Endothelial cell of umbilical vein (primary cell): ENCODE measurements at regions not wholly inside any gene's neighbourhood (a gene's known extent, or its start where the extent isn't known, plus 50 kb on each side); places are given as distances from the start of the nearest gene placed in this dataset.
"Not testable (repeated sequence)": the region's sequence is repeated elsewhere in the genome, so short reads cannot be mapped to it uniquely, and the experiment has no call there.

Experiments used
- BruUV-seq: library from RNA; stranded (reverse); fragments of 400-500 nt; replicated peaks from 2 replicates; lab custom pipeline; 2021; lab: Mats Ljungman, UMichigan
- CTCF ChIA-PET: fragments of 300-600, 350-600 bp; sonication (Branson Sonifier 250); formaldehyde crosslinking; loops from one replicate; lab custom pipeline; 2021; ENCODE audit warnings: antibody characterized with exemption, inconsistent platforms; lab: Charles Lee
- POLR2A ChIA-PET: fragments of 300-600, 350-600 bp; sonication (Branson Sonifier 250); formaldehyde crosslinking; loops from one replicate; lab custom pipeline; 2021; ENCODE audit warnings: antibody characterized with exemption, inconsistent platforms; lab: Charles Lee
- DNase-seq: peaks from one replicate; pipeline ENCODE4 v3.0.0-alpha.2; 2011; ENCODE audit warnings: low read depth, low spot score
- FAIRE-seq: peaks from 2 replicates; lab custom pipeline; 2011; peaks lifted over from hg19 to GRCh38; lab: Jason Lieb, UNC
- H2AFZ ChIP-seq: 2 replicates; pipeline ENCODE4 v1.6.0; 2012; ENCODE audit warnings: low read depth, low read length, control low read depth, inconsistent platforms
- H3K27ac ChIP-seq: 2 replicates; pipeline ENCODE4 v1.5.1; 2011; ENCODE audit warnings: low read depth, mild to moderate bottlenecking, control low read depth, low read length, moderate library complexity; ENCODE audit not compliant: insufficient read depth
- H3K27me3 ChIP-seq, 2 experiments: 2 replicates each; pipeline versions ENCODE4 v1.6.0 to v1.6.1; 2011; ENCODE audit warnings: low read length in 2 of 2, mixed read lengths in 1 of 2; ENCODE audit not compliant: control insufficient read depth in 2 of 2, insufficient read depth in 2 of 2
- H3K36me3 ChIP-seq, 2 experiments: 2 replicates in 1 of 2; 3 replicates in 1 of 2; pipeline ENCODE4 v1.5.1; 2011; ENCODE audit warnings: low read length in 2 of 2, mild to moderate bottlenecking in 1 of 2, moderate library complexity in 1 of 2; ENCODE audit not compliant: control insufficient read depth in 2 of 2, insufficient read depth in 2 of 2; ENCODE audit errors: extremely low read depth in 1 of 2
- H3K4me1 ChIP-seq: 3 replicates; pipeline ENCODE4 v1.5.1; 2011; ENCODE audit warnings: mild to moderate bottlenecking, low read length; ENCODE audit not compliant: control insufficient read depth, insufficient read depth; ENCODE audit errors: extremely low read depth
- H3K4me2 ChIP-seq: 2 replicates; pipeline ENCODE4 v1.6.1; 2011; ENCODE audit warnings: low read length, control low read depth, mixed read lengths; ENCODE audit not compliant: insufficient read depth
- H3K4me3 ChIP-seq, 3 experiments: fragments of 200-600 bp in 1 of 3; sonication (generic), shearing (Covaris generic) in 1 of 3; replicated peaks in 1 of 3; 2 replicates each; pipeline ENCODE4 v1.5.1; 2011 to 2016; ENCODE audit warnings: control low read depth in 3 of 3, low read length in 3 of 3, mild to moderate bottlenecking in 2 of 3, inconsistent platforms in 1 of 3, low read depth in 1 of 3, moderate library complexity in 1 of 3; ENCODE audit not compliant: insufficient read depth in 1 of 3
- H3K79me2 ChIP-seq: 2 replicates; pipeline ENCODE4 v1.6.0; 2012; ENCODE audit warnings: low read length, inconsistent platforms; ENCODE audit not compliant: control insufficient read depth, insufficient read depth
- H3K9ac ChIP-seq: replicated peaks from 2 replicates; pipeline ENCODE3; 2011; ENCODE audit warnings: low read length, control low read depth; ENCODE audit not compliant: insufficient read depth; ENCODE audit errors: extremely low read depth
- H3K9me1 ChIP-seq: replicated peaks from 3 replicates; pipeline ENCODE4 v1.6.0; 2011; ENCODE audit warnings: mild to moderate bottlenecking, low read length; ENCODE audit not compliant: control insufficient read depth, insufficient read depth; ENCODE audit errors: extremely low read depth
- H3K9me3 ChIP-seq: replicated peaks from 2 replicates; pipeline ENCODE4 v1.5.1; 2012; ENCODE audit warnings: low read length, inconsistent platforms; ENCODE audit not compliant: control insufficient read depth, insufficient read depth
- H4K20me1 ChIP-seq: replicated peaks from 2 replicates; pipeline ENCODE3; 2011; ENCODE audit warnings: mild to moderate bottlenecking, low read length; ENCODE audit not compliant: control insufficient read depth, insufficient read depth; ENCODE audit errors: extremely low read depth
- EZH2 ChIP-seq: IDR thresholded peaks from 2 replicates; pipeline ENCODE4 v1.6.1; 2012; ENCODE audit warnings: borderline replicate concordance, low read depth, mild to moderate bottlenecking, moderate library complexity, low read length, inconsistent platforms; ENCODE audit not compliant: severe bottlenecking
- FOS ChIP-seq: IDR thresholded peaks from 2 replicates; pipeline ENCODE4 v1.6.1; 2011; ENCODE audit warnings: mild to moderate bottlenecking, low read length, moderate library complexity, borderline replicate concordance; ENCODE audit not compliant: insufficient read depth
- GATA2 ChIP-seq: IDR thresholded peaks from 2 replicates; pipeline ENCODE4 v1.7.0; 2011; ENCODE audit warnings: low read depth, mild to moderate bottlenecking, moderate library complexity, mixed read lengths, low read length; ENCODE audit not compliant: insufficient read length, insufficient read depth
- POLR2A ChIP-seq: IDR thresholded peaks from 2 replicates; pipeline ENCODE4 v1.6.1; 2012; ENCODE audit warnings: low read depth, mild to moderate bottlenecking, control low read depth, low read length
- POLR2AphosphoS5 ChIP-seq: IDR thresholded peaks from 2 replicates; pipeline ENCODE4 v1.6.1; 2012; ENCODE audit warnings: low read depth, mild to moderate bottlenecking, control low read depth, low read length, moderate library complexity; ENCODE audit not compliant: insufficient read depth
- dilution Hi-C: fragments of 300-500 bp; cut with MboI; formaldehyde crosslinking; loops from one replicate; pipeline ENCODE4 v1.15.0; 2019; ENCODE audit warnings: low sequenced_read_pairs; ENCODE audit not compliant: extremely low pct_ligation_motif_present
- intact Hi-C: fragments of 100-400 bp; cut with micrococcal nuclease; formaldehyde crosslinking; loops from one replicate; pipeline ENCODE4 v1.10.0; 2022
- TF ChIP-seq, protein P1 (sequence below): IDR thresholded peaks from 2 replicates; pipeline ENCODE4 v1.6.1; 2011; ENCODE audit not compliant: insufficient read depth, insufficient read length

DNA sequence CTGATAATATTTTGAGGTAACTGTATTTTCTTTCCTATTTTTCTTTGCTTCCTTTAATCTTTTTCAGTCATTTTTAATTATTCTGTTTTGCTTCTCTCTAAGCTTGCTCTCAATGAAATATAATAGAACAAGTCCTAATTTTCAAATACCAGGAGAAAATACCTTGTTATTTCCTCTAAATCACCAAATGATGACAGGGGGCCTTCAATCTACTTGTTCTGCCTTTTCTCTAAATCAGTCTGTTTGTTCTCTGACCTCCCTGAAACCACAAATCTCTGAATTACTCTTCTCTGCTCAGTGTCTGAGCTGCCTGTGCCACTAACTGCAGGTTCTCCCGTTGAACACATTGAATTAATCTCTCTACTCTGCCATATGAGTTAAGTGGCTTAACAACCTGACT, 286.2 kb downstream of the C11orf87 start:
- intact Hi-C loops, result loop anchor here (10.0 kb wide), 1 partner anchor 227 kb away; no protein-coding TSS in a partner anchor
- Histone ChIP-seq H4K20me1 (no peaks in the 10 kb centered on the region), H3K27me3 (no peaks in the 10 kb centered on the region), H3K9me3 (no peaks in the 10 kb centered on the region), H3K4me2 (no peak overlapping the region), H2AFZ (no peak overlapping the region), H3K4me3 (no peak overlapping the region), H3K27ac (no peak overlapping the region), H3K79me2 (no peaks in the 10 kb centered on the region), H3K9me1 (no peaks in the 10 kb centered on the region), H3K4me1 (no peaks in the 10 kb centered on the region), H3K9ac (no peak overlapping the region), H3K36me3 (no peaks in the 10 kb centered on the region)
- no peak for FAIRE-seq
- CTCF ChIA-PET, result interaction anchor here (1.3 kb wide), 1 partner anchor 231 kb away, joined by 4 read pairs; no protein-coding TSS in a partner anchor
- no TSS peak for BruUV-seq
- TF ChIP-seq, protein P1, sequence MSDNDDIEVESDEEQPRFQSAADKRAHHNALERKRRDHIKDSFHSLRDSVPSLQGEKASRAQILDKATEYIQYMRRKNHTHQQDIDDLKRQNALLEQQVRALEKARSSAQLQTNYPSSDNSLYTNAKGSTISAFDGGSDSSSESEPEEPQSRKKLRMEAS, result no peak
- TF ChIP-seq FOS (no peak), POLR2AphosphoS5 (no peak), POLR2A (no peak), GATA2 (no peak), EZH2 (no peak)
- POLR2A ChIA-PET, result no interaction called here
- dilution Hi-C loops, result no loop called here
- no peak for DNase-seq

DNA sequence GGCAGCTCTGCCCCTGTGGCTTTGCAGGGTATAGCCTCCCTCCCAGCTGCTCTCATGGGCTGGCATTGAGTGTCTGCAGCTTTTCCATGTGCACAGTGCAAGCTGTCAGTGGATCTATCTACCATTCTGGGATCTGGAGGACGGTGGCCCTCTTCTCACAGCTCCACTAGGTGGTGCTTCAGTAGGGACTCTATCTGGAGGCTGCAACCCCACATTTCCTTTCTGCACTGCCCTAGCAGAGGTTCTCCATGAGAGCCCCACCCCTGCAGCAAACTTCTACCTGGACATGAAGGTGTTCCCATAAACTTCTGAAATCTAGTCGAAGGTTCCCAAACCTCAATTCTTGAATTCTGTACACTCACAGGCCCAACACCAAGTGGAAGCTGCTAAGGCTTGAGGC, 292.5 kb downstream of the C11orf87 start:
- H3K9ac ChIP-seq, dilution Hi-C loops, H2AFZ ChIP-seq, CTCF ChIA-PET, H3K27ac ChIP-seq, H3K9me3 ChIP-seq, H3K4me3 ChIP-seq, FAIRE-seq, POLR2A ChIA-PET, H3K27me3 ChIP-seq, H3K4me1 ChIP-seq, H3K4me2 ChIP-seq, H3K79me2 ChIP-seq, DNase-seq, BruUV-seq, H4K20me1 ChIP-seq, H3K9me1 ChIP-seq, intact Hi-C loops, H3K36me3 ChIP-seq: not testable (repeated sequence)

DNA sequence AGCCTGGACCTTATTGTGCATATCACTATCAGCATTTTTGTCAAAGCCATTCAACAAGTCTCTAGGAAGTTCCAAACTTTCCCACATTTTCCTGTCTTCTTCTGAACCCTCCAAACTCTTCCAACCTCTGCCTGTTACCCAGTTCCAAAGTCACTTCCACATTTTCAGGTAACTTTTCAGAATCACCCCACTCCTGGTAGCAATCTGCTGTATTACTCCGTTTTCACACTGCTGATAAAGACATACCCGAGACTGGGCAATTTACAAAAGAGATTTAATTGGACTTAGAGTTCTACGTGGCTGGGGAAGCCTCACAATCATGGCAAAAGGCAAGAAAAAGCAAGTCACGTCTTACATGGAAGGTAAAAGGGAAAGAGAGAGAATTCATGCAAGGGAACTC, 293.4 kb downstream of the C11orf87 start:
- H3K27me3 ChIP-seq, H3K79me2 ChIP-seq, H3K9ac ChIP-seq, H3K4me2 ChIP-seq, H2AFZ ChIP-seq, H4K20me1 ChIP-seq, dilution Hi-C loops, intact Hi-C loops, H3K9me3 ChIP-seq, POLR2A ChIA-PET, H3K9me1 ChIP-seq, H3K36me3 ChIP-seq, H3K27ac ChIP-seq, CTCF ChIA-PET, FAIRE-seq, DNase-seq, H3K4me3 ChIP-seq, BruUV-seq, H3K4me1 ChIP-seq: not testable (repeated sequence)
